ENCODE measurements at regions not wholly inside any gene's neighbourhood (a gene's known extent, or its start where the extent isn't known, plus 50 kb on each side); places are given as distances from the start of the nearest gene placed in this dataset.

DNA sequence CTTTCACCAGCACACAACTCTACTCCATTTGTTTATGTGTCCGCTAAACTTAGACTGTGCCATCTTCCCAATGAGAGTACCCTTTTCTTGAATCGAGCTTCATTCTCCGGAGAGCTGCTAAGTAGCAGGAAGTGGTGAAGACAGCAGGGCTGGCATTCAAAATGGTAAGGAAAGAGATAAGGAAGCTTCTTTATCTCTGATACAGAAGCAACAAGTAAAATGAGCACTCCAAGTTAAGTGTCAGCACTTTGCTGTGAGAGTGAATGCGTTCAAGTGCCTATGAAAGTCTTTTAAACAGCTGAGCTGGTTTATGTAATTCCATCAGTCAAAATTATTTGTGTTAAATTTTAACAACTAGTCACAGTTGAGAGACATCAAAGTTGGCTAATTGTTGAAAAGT lies 386.8 kb upstream of the PTPRD start:
- Histone ChIP-seq H2BK15ac (ENCODE audit: low read depth, low read length) (no peak overlapping the region), H3K4ac (ENCODE audit: low read depth, low read length) (no peak overlapping the region), H3K4me3 (ENCODE audit: insufficient read depth, low read depth, low read length) (no peak overlapping the region), H2AFZ (replicated peaks; ENCODE audit: low read length, poor library complexity) (no peak overlapping the region), H2BK5ac (ENCODE audit: low read depth, low read length, poor library complexity, severe bottlenecking) (no peak overlapping the region), H3K36me3 (ENCODE audit: control insufficient read depth, insufficient read depth, low read length) (no peaks in the 10 kb centered on the region), H2AK5ac (ENCODE audit: low read depth, low read length) (no peak overlapping the region), H3K4me2 (ENCODE audit: low read depth, low read length) (no peak overlapping the region), H4K91ac (ENCODE audit: insufficient read depth, low read depth, low read length) (no peak overlapping the region), H3K27me3 (ENCODE audit: control insufficient read depth, insufficient read depth, low read length) (no peaks in the 10 kb centered on the region), H3K18ac (ENCODE audit: low read depth, low read length) (no peak overlapping the region), H4K20me1 (ENCODE audit: insufficient read depth, low read length) (no peaks in the 10 kb centered on the region), H2BK120ac (ENCODE audit: low read depth, low read length) (no peak overlapping the region), H3K4me1 (ENCODE audit: control insufficient read depth, insufficient read depth, low read length) (no peaks in the 10 kb centered on the region), H3K9ac (ENCODE audit: low read depth, low read length) (no peak overlapping the region), H3K27ac (ENCODE audit: insufficient read depth, low read length) (no peak overlapping the region), H4K8ac (ENCODE audit: low read depth in 2 of 2, low read length in 2 of 2) (no peak overlapping the region), H4K5ac (ENCODE audit: low read depth, low read length) (no peak overlapping the region), H2AK9ac (replicated peaks; ENCODE audit: low read depth, low read length, poor library complexity) (no peak overlapping the region), H3K9me1 (ENCODE audit: insufficient read depth, low read length) (no peaks in the 10 kb centered on the region), H3K79me1 (ENCODE audit: low read depth in 1 of 2, low read length in 2 of 2) (no peaks in the 10 kb centered on the region), H3K9me3 (ENCODE audit: control insufficient read depth, insufficient read depth, low read length) (no peaks in the 10 kb centered on the region), H3K14ac (replicated peaks; ENCODE audit: low read depth, low read length) (no peak overlapping the region), H2BK20ac (ENCODE audit: low read depth, low read length) (no peak overlapping the region), H3K23ac (ENCODE audit: low read depth, low read length) (no peak overlapping the region), H3K56ac (ENCODE audit: extremely low read depth, insufficient read depth, low read length) (no peak overlapping the region)
- no CpG with 5 or more reads among the region's 4 CpGs for WGBS, 2 experiments (ENCODE audit: extremely low coverage in 2 of 2, insufficient read length in 1 of 2)
- BruUV-seq (replicated peaks) = no TSS peak
- TF ChIP-seq NFE2L2 (IDR thresholded peaks at IDR 0.05; ENCODE audit: low read depth, low read length) = no peak
- no peak for TF ChIP-seq RFX5 (IDR thresholded peaks at IDR 0.05; ENCODE audit: low read depth, low read length)
- TF ChIP-seq CEBPB (IDR thresholded peaks at IDR 0.05; ENCODE audit: low read depth, low read length) = no peak
- no peak for TF ChIP-seq MXI1 (IDR thresholded peaks at IDR 0.05; ENCODE audit: borderline replicate concordance, low read depth, low read length)
- no peak for TF ChIP-seq ELK1 (IDR thresholded peaks at IDR 0.05; ENCODE audit: borderline replicate concordance, low read depth, low read length)
- TF ChIP-seq FOS (IDR thresholded peaks at IDR 0.05; ENCODE audit: low read depth, low read length) = no peak
- no peak for TF ChIP-seq MAZ (IDR thresholded peaks at IDR 0.05; ENCODE audit: borderline replicate concordance, low read depth, low read length)
- no peak for TF ChIP-seq CTCF (conservative IDR thresholded peaks at IDR 0.05; ENCODE audit: low read depth, low read length)
- no peak for TF ChIP-seq RAD21 (IDR thresholded peaks at IDR 0.05; ENCODE audit: low read length)
- TF ChIP-seq BHLHE40 (IDR thresholded peaks at IDR 0.05; ENCODE audit: low read depth, low read length) = no peak
- TF ChIP-seq RCOR1 (IDR thresholded peaks at IDR 0.05; ENCODE audit: insufficient replicate concordance, low read length) = no peak
- ATAC-seq (ENCODE audit: low read depth) = no peak
- no peak for DNase-seq
- CTCF ChIA-PET = no interaction called here
- in situ Hi-C loops (cut with MboI; ENCODE audit: low sequenced_read_pairs) (no loop called here), intact Hi-C loops (cut with micrococcal nuclease) (no loop called here), dilution Hi-C loops (cut with HindIII; ENCODE audit: low sequenced_read_pairs, unreplicated experiment) (no loop called here)
- POLR2A ChIA-PET (ENCODE audit: unreplicated experiment) = no interaction called here

Data from IMR-90 (cell line).